ENCODE measurements at regions not wholly inside any gene's neighbourhood (a gene's known extent, or its start where the extent isn't known, plus 50 kb on each side); places are given as distances from the start of the nearest gene placed in this dataset.
"Not testable (repeated sequence)": the region's sequence is repeated elsewhere in the genome, so short reads cannot be mapped to it uniquely, and the experiment has no call there.

DNA sequence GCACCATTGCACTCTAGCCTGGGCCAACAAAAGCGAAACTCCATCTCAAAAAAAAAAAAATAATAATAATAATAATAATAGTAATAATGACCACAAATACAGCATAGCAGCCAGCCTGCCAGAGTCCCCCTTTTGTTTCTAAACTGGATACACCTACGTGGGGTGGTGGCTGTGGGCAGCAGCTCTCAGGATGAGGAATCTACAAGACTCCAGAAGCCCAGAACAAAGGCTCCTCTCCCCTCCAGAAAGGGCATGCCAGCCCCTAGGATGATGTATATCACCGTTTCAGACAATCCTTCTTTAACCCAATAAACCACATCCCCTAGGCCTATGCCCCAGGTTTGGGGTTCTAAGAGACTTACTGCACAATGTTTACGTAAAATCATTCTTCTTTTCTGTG lies 155.9 kb downstream of the QRSL1 start:
- Histone ChIP-seq H3K4me2 (ENCODE audit: extremely low read depth, insufficient read depth, low read length) (no peak overlapping the region), H3K36me3 (ENCODE audit: control insufficient read depth, insufficient read depth, low read length) (no peaks in the 10 kb centered on the region), H3K9ac (ENCODE audit: insufficient read depth, low read length) (no peak overlapping the region), H4K20me1 (ENCODE audit: control insufficient read depth, extremely low read depth, insufficient read depth, low read length) (no peaks in the 10 kb centered on the region), H3K9me3 (ENCODE audit: control insufficient read depth, insufficient read depth, low read depth, low read length) (no peaks in the 10 kb centered on the region), H2AFZ (ENCODE audit: low read length) (no peak overlapping the region), H3K27me3 (ENCODE audit: control insufficient read depth, insufficient read depth, low read length) (no peaks in the 10 kb centered on the region), H3K4me3 (replicated peaks in 1 of 4; ENCODE audit: control extremely low read depth in 1 of 4, insufficient read depth in 1 of 4, low read depth in 3 of 4, low read length in 4 of 4) (no peak overlapping the region), H3K79me2 (ENCODE audit: control insufficient read depth, insufficient read depth, low read length) (no peaks in the 10 kb centered on the region), H3K27ac (ENCODE audit: insufficient read depth, low read length) (no peak overlapping the region), H3K4me1 (ENCODE audit: control insufficient read depth, extremely low read depth, insufficient read depth, low read length) (no peaks in the 10 kb centered on the region)
- TF ChIP-seq, protein P1, sequence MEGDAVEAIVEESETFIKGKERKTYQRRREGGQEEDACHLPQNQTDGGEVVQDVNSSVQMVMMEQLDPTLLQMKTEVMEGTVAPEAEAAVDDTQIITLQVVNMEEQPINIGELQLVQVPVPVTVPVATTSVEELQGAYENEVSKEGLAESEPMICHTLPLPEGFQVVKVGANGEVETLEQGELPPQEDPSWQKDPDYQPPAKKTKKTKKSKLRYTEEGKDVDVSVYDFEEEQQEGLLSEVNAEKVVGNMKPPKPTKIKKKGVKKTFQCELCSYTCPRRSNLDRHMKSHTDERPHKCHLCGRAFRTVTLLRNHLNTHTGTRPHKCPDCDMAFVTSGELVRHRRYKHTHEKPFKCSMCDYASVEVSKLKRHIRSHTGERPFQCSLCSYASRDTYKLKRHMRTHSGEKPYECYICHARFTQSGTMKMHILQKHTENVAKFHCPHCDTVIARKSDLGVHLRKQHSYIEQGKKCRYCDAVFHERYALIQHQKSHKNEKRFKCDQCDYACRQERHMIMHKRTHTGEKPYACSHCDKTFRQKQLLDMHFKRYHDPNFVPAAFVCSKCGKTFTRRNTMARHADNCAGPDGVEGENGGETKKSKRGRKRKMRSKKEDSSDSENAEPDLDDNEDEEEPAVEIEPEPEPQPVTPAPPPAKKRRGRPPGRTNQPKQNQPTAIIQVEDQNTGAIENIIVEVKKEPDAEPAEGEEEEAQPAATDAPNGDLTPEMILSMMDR (conservative IDR thresholded peaks at IDR 0.05 in 1 of 2, IDR thresholded peaks at IDR 0.05 in 1 of 2; ENCODE audit: low read depth in 1 of 2, low read length in 2 of 2), result no peak
- TF ChIP-seq EZH2 (IDR thresholded peaks at IDR 0.05; ENCODE audit: low read length, missing control alignments), result no peak
- DNase-seq (ENCODE audit: low read depth in 2 of 2), result no peak

DNA sequence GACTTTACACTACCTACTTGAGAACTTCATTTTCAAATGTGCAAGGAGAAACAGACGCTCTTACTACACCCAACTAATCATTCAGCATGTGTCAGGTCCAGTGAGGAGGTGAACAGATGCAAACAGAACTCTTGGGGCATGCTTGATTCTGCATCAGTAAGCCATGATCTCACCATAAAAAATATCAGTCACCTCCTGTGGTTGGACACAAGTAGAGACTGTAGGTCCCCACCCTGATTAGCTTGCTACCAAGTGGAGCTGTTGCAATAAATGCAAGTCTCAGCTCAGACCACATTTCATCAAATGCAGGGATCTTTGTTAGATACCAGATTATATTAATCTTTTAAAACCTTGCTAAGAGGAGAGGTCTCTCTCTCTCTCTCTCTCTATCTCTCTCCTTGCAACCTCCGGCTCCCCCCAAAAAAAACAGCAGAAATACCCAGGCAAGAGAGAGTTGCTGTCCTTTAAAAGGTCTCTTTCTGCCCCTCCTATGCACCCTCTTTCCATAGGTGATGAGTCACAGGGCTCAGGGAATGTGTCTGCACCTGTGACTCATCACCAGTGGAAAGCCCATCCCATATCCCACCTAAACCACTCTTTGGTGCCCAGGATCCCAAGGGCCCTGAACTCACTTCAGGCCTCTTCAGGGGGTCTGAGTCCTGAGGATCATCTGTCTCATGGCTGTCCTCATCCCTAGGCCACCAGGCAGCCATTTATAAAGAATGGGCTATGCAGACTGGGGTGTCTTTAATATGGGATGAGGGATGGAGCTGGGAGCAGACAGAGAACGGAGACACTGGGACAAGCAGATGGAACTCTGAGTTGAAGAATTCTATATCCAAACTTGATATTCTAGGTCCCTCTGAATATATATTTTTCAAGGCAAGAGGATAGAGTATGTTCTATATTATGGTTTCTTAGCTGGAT lies 154.5 kb downstream of the QRSL1 start:
- Histone ChIP-seq H3K27me3 (ENCODE audit: control insufficient read depth, insufficient read depth, low read length) (no peaks in the 10 kb centered on the region), H3K4me3 (replicated peaks in 1 of 4; ENCODE audit: control extremely low read depth in 1 of 4, insufficient read depth in 1 of 4, low read depth in 3 of 4, low read length in 4 of 4) (no peak overlapping the region), H3K27ac (ENCODE audit: insufficient read depth, low read length) (no peak overlapping the region), H4K20me1 (ENCODE audit: control insufficient read depth, extremely low read depth, insufficient read depth, low read length) (no peaks in the 10 kb centered on the region), H3K4me1 (ENCODE audit: control insufficient read depth, extremely low read depth, insufficient read depth, low read length) (no peaks in the 10 kb centered on the region), H3K9me3 (ENCODE audit: control insufficient read depth, insufficient read depth, low read depth, low read length) (no peaks in the 10 kb centered on the region), H3K9ac (ENCODE audit: insufficient read depth, low read length) (no peak overlapping the region), H2AFZ (ENCODE audit: low read length) (no peak overlapping the region), H3K79me2 (ENCODE audit: control insufficient read depth, insufficient read depth, low read length) (no peaks in the 10 kb centered on the region), H3K4me2 (ENCODE audit: extremely low read depth, insufficient read depth, low read length) (no peak overlapping the region), H3K36me3 (ENCODE audit: control insufficient read depth, insufficient read depth, low read length) (no peaks in the 10 kb centered on the region)
- TF ChIP-seq, protein P1 (conservative IDR thresholded peaks at IDR 0.05 in 1 of 2, IDR thresholded peaks at IDR 0.05 in 1 of 2; ENCODE audit: low read depth in 1 of 2, low read length in 2 of 2), result no peak
- DNase-seq (ENCODE audit: low read depth in 2 of 2), result peak in 1 of 2 donors; percentile 37

DNA sequence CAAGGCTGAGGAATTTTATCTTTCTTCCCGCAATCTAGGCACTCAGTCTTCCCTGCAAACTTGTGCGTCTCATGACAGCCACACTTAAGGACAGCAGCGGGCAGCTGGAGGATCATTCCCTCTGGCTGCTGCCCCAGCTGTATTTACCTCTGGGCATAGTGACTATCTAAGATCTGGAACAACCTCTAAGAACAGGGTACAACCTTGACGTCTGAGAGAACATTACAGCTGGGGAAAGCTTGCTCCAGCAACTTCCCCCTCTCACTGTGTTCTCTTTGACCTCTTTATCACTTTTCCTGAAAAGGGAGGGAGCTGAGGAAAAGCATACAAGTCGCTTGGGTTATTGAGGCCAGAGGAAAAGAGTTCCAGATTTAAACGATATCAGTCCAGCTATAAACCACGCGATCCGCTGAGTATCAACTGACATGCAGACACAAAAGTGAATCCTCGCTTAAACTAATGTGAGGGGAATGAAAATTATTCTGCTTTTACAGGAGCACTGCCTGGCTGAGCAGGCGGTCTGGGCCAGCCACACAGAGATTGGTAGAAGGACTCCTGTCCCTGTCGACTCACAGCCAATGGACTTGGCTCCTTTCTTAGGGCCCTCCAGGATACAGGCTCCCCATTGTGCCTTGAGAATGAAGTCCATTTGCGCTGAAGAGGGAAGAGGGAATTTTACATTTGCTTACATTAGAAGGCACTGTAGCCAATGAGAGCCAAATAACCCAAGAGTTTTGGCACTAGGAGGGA lies 153.3 kb downstream of the QRSL1 start:
- H3K27ac ChIP-seq (ENCODE audit: insufficient read depth, low read length), result no peak overlapping the region
- TF ChIP-seq EZH2 (IDR thresholded peaks at IDR 0.05; ENCODE audit: low read length, missing control alignments), result no peak
- TF ChIP-seq, protein P1 (conservative IDR thresholded peaks at IDR 0.05 in 1 of 2, IDR thresholded peaks at IDR 0.05 in 1 of 2; ENCODE audit: low read depth in 1 of 2, low read length in 2 of 2), result no peak

DNA sequence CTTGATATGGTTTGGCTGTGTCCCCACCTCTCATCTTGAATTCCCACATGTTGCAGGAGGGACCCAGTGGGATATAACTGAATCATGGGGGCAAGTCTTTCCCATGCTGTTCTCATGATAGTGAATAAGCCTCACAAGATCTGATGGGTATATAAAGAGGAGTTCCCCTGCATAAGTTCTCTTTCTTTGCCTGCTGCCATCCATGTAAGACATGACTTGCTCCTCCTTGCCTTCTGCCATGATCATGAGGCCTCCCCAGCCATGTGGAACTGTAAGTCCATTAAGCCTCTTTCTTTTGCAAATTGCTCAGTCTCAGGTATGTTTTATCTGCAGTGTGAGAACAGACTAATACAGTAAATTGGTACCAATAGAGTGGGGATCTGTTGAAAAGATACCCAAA lies 150.2 kb downstream of the QRSL1 start:
- not testable (repeated sequence) for H4K20me1 ChIP-seq (ENCODE audit: control insufficient read depth, extremely low read depth, insufficient read depth, low read length); H2AFZ ChIP-seq (ENCODE audit: low read length); H3K4me3 ChIP-seq (replicated peaks in 1 of 4; ENCODE audit: control extremely low read depth in 1 of 4, insufficient read depth in 1 of 4, low read depth in 3 of 4, low read length in 4 of 4); DNase-seq (ENCODE audit: low read depth in 2 of 2); H3K4me1 ChIP-seq (ENCODE audit: control insufficient read depth, extremely low read depth, insufficient read depth, low read length); H3K9me3 ChIP-seq (ENCODE audit: control insufficient read depth, insufficient read depth, low read depth, low read length); H3K9ac ChIP-seq (ENCODE audit: insufficient read depth, low read length); H3K27ac ChIP-seq (ENCODE audit: insufficient read depth, low read length); H3K36me3 ChIP-seq (ENCODE audit: control insufficient read depth, insufficient read depth, low read length); H3K4me2 ChIP-seq (ENCODE audit: extremely low read depth, insufficient read depth, low read length); H3K27me3 ChIP-seq (ENCODE audit: control insufficient read depth, insufficient read depth, low read length); H3K79me2 ChIP-seq (ENCODE audit: control insufficient read depth, insufficient read depth, low read length)

More for the DNA sequence above, 153.3 kb downstream of the QRSL1 start:
- no peak overlapping the region for H3K9ac ChIP-seq (ENCODE audit: insufficient read depth, low read length)
- no peak overlapping the region for H2AFZ ChIP-seq (ENCODE audit: low read length)
- no peaks in the 10 kb centered on the region for H3K79me2 ChIP-seq (ENCODE audit: control insufficient read depth, insufficient read depth, low read length)
- H3K4me1 ChIP-seq (ENCODE audit: control insufficient read depth, extremely low read depth, insufficient read depth, low read length), result no peaks in the 10 kb centered on the region
- no peaks in the 10 kb centered on the region for H4K20me1 ChIP-seq (ENCODE audit: control insufficient read depth, extremely low read depth, insufficient read depth, low read length)
- H3K36me3 ChIP-seq (ENCODE audit: control insufficient read depth, insufficient read depth, low read length), result no peaks in the 10 kb centered on the region
- no peak for DNase-seq (ENCODE audit: low read depth in 2 of 2)
- H3K27me3 ChIP-seq (ENCODE audit: control insufficient read depth, insufficient read depth, low read length), result no peaks in the 10 kb centered on the region
- H3K4me3 ChIP-seq (replicated peaks in 1 of 4; ENCODE audit: control extremely low read depth in 1 of 4, insufficient read depth in 1 of 4, low read depth in 3 of 4, low read length in 4 of 4), result no peak overlapping the region
- H3K4me2 ChIP-seq (ENCODE audit: extremely low read depth, insufficient read depth, low read length), result no peak overlapping the region
- H3K9me3 ChIP-seq (ENCODE audit: control insufficient read depth, insufficient read depth, low read depth, low read length), result no peaks in the 10 kb centered on the region
